HEK293 (cell line): ENCODE measurements at regions not wholly inside any gene's neighbourhood (a gene's known extent, or its start where the extent isn't known, plus 50 kb on each side); places are given as distances from the start of the nearest gene placed in this dataset.

Experiments used
- ATF2 ChIP-seq: fragments of 450-650 bp; formaldehyde crosslinking; IDR thresholded peaks from 2 replicates; pipeline ENCODE4 v1.5.1; 2016; ENCODE audit warnings: missing biosample characterization, missing genetic modification characterization, low read depth
- GLI4 ChIP-seq: fragments of 450-650 bp; formaldehyde crosslinking; IDR thresholded peaks from 2 replicates; pipeline ENCODE4 v1.5.1; 2016; ENCODE audit warnings: missing biosample characterization, missing genetic modification characterization
- KLF7 ChIP-seq: fragments of 450-650 bp; formaldehyde crosslinking; IDR thresholded peaks from 2 replicates; pipeline ENCODE4 v1.5.1; 2016; ENCODE audit warnings: missing biosample characterization, missing genetic modification characterization, borderline replicate concordance
- ZNF146 ChIP-seq: fragments of 450-650 bp; formaldehyde crosslinking; IDR thresholded peaks from 2 replicates; pipeline ENCODE4 v1.5.1; 2016; ENCODE audit warnings: missing biosample characterization, missing genetic modification characterization
- ZNF416 ChIP-seq: fragments of 450-650 bp; formaldehyde crosslinking; IDR thresholded peaks from 2 replicates; pipeline ENCODE4 v1.5.1; 2016; ENCODE audit warnings: missing biosample characterization, missing genetic modification characterization
- ZNF704 ChIP-seq: fragments of 450-650 bp; formaldehyde crosslinking; IDR thresholded peaks from 2 replicates; pipeline ENCODE4 v1.5.1; 2016; ENCODE audit warnings: missing biosample characterization, missing genetic modification characterization
- TF ChIP-seq, protein P1 (sequence below): fragments of 450-650 bp; formaldehyde crosslinking; IDR thresholded peaks from 2 replicates; pipeline ENCODE4 v1.5.1; 2016; ENCODE audit warnings: missing biosample characterization, missing genetic modification characterization
- TF ChIP-seq, protein P2 (sequence below): fragments of 450-650 bp; formaldehyde crosslinking; IDR thresholded peaks from 2 replicates; pipeline ENCODE4 v1.5.1; 2016; ENCODE audit warnings: missing biosample characterization, missing genetic modification characterization
- TF ChIP-seq, protein P3 (sequence below): sonication (generic); formaldehyde crosslinking; IDR thresholded peaks from 2 replicates; pipeline ENCODE4 v1.8.1; 2022; ENCODE audit warnings: mild to moderate bottlenecking, moderate library complexity, missing genetic modification reagents
- TF ChIP-seq, protein P4 (sequence below): fragments of 450-650 bp; formaldehyde crosslinking; IDR thresholded peaks from 2 replicates; pipeline ENCODE4 v1.5.1; 2016; ENCODE audit warnings: missing biosample characterization, missing genetic modification characterization

GRCh38 chr16:86107215-86107825 is 208.4 kb downstream of the IRF8 start:
- TF ChIP-seq, protein P1, sequence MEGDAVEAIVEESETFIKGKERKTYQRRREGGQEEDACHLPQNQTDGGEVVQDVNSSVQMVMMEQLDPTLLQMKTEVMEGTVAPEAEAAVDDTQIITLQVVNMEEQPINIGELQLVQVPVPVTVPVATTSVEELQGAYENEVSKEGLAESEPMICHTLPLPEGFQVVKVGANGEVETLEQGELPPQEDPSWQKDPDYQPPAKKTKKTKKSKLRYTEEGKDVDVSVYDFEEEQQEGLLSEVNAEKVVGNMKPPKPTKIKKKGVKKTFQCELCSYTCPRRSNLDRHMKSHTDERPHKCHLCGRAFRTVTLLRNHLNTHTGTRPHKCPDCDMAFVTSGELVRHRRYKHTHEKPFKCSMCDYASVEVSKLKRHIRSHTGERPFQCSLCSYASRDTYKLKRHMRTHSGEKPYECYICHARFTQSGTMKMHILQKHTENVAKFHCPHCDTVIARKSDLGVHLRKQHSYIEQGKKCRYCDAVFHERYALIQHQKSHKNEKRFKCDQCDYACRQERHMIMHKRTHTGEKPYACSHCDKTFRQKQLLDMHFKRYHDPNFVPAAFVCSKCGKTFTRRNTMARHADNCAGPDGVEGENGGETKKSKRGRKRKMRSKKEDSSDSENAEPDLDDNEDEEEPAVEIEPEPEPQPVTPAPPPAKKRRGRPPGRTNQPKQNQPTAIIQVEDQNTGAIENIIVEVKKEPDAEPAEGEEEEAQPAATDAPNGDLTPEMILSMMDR (tag by site-specific recombination), result no peak
- TF ChIP-seq, protein P2, sequence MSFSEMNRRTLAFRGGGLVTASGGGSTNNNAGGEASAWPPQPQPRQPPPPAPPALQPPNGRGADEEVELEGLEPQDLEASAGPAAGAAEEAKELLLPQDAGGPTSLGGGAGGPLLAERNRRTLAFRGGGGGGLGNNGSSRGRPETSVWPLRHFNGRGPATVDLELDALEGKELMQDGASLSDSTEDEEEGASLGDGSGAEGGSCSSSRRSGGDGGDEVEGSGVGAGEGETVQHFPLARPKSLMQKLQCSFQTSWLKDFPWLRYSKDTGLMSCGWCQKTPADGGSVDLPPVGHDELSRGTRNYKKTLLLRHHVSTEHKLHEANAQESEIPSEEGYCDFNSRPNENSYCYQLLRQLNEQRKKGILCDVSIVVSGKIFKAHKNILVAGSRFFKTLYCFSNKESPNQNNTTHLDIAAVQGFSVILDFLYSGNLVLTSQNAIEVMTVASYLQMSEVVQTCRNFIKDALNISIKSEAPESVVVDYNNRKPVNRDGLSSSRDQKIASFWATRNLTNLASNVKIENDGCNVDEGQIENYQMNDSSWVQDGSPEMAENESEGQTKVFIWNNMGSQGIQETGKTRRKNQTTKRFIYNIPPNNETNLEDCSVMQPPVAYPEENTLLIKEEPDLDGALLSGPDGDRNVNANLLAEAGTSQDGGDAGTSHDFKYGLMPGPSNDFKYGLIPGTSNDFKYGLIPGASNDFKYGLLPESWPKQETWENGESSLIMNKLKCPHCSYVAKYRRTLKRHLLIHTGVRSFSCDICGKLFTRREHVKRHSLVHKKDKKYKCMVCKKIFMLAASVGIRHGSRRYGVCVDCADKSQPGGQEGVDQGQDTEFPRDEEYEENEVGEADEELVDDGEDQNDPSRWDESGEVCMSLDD, result no peak
- no peak for TF ChIP-seq ZNF704 (tag by site-specific recombination)
- no peak for TF ChIP-seq GLI4 (tag by site-specific recombination)
- TF ChIP-seq, protein P3, sequence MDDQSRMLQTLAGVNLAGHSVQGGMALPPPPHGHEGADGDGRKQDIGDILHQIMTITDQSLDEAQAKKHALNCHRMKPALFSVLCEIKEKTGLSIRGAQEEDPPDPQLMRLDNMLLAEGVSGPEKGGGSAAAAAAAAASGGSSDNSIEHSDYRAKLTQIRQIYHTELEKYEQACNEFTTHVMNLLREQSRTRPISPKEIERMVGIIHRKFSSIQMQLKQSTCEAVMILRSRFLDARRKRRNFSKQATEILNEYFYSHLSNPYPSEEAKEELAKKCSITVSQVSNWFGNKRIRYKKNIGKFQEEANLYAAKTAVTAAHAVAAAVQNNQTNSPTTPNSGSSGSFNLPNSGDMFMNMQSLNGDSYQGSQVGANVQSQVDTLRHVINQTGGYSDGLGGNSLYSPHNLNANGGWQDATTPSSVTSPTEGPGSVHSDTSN, result no peak
- TF ChIP-seq, protein P4, sequence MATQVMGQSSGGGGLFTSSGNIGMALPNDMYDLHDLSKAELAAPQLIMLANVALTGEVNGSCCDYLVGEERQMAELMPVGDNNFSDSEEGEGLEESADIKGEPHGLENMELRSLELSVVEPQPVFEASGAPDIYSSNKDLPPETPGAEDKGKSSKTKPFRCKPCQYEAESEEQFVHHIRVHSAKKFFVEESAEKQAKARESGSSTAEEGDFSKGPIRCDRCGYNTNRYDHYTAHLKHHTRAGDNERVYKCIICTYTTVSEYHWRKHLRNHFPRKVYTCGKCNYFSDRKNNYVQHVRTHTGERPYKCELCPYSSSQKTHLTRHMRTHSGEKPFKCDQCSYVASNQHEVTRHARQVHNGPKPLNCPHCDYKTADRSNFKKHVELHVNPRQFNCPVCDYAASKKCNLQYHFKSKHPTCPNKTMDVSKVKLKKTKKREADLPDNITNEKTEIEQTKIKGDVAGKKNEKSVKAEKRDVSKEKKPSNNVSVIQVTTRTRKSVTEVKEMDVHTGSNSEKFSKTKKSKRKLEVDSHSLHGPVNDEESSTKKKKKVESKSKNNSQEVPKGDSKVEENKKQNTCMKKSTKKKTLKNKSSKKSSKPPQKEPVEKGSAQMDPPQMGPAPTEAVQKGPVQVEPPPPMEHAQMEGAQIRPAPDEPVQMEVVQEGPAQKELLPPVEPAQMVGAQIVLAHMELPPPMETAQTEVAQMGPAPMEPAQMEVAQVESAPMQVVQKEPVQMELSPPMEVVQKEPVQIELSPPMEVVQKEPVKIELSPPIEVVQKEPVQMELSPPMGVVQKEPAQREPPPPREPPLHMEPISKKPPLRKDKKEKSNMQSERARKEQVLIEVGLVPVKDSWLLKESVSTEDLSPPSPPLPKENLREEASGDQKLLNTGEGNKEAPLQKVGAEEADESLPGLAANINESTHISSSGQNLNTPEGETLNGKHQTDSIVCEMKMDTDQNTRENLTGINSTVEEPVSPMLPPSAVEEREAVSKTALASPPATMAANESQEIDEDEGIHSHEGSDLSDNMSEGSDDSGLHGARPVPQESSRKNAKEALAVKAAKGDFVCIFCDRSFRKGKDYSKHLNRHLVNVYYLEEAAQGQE (tag by site-specific recombination), result no peak
- no peak for TF ChIP-seq ZNF416 (tag by site-specific recombination)
- TF ChIP-seq ZNF146 (tag by site-specific recombination), result no peak
- no peak for TF ChIP-seq ATF2 (tag by site-specific recombination)
- TF ChIP-seq KLF7 (tag by site-specific recombination), result no peak
